ENCODE measurements at regions not wholly inside any gene's neighbourhood (a gene's known extent, or its start where the extent isn't known, plus 50 kb on each side); places are given as distances from the start of the nearest gene placed in this dataset.

- Histone ChIP-seq H3K4ac (replicated peaks; ENCODE audit: insufficient read length, low read depth, low read length) (no peak overlapping the region), H3K23ac (ENCODE audit: insufficient read length) (no peak overlapping the region), H3K27ac (ENCODE audit: low read depth, low read length) (no peak overlapping the region), H3K18ac (ENCODE audit: extremely low read depth, low read length) (no peak overlapping the region), H4K5ac (ENCODE audit: insufficient read length, low read depth, low read length) (no peak overlapping the region), H3K56ac (replicated peaks; ENCODE audit: insufficient read length, low read depth, low read length) (no peak overlapping the region), H3K79me1 (ENCODE audit: low read depth, low read length) (no peaks in the 10 kb centered on the region), H2BK120ac (replicated peaks; ENCODE audit: low read depth, low read length) (no peak overlapping the region), H2BK5ac (ENCODE audit: low read depth, low read length) (no peak overlapping the region), H3K14ac (ENCODE audit: insufficient read length) (no peak overlapping the region), H4K20me1 (replicated peaks in 1 of 2; ENCODE audit: control insufficient read depth in 1 of 2, insufficient read depth in 2 of 2, low read length in 2 of 2) (no peaks in the 10 kb centered on the region), H4K91ac (replicated peaks; ENCODE audit: insufficient read length, low read length) (no peak overlapping the region), H3K9ac (replicated peaks in 1 of 4; ENCODE audit: extremely low read depth in 1 of 4, low read depth in 3 of 4, low read length in 3 of 4) (no peak overlapping the region), H3K4me3 (ENCODE audit: extremely low read depth in 1 of 4, insufficient read depth in 2 of 4, low read depth in 3 of 4, low read length in 4 of 4) (no peak overlapping the region), H3K9me3 (ENCODE audit: insufficient read depth in 2 of 2, low read depth in 1 of 2, low read length in 1 of 2) (peaks cover 19 to 24% of the 10 kb centered on the region in 2 experiments), H4K8ac (ENCODE audit: extremely low read depth, insufficient read depth, low read length) (no peak overlapping the region), H3K27me3 (replicated peaks in 1 of 4; ENCODE audit: control insufficient read depth in 3 of 4, extremely low read depth in 1 of 4, insufficient read depth in 3 of 4, low read length in 3 of 4) (no peaks in the 10 kb centered on the region), H3K23me2 (ENCODE audit: low read depth, low read length) (no peaks in the 10 kb centered on the region), H2AK5ac (ENCODE audit: low read depth, low read length) (no peak overlapping the region), H3K79me2 (ENCODE audit: control insufficient read depth in 1 of 2, insufficient read depth in 2 of 2, low read length in 2 of 2) (no peaks in the 10 kb centered on the region), H3K36me3 (ENCODE audit: control insufficient read depth in 2 of 4, insufficient read depth in 4 of 4, low read length in 3 of 4) (no peaks in the 10 kb centered on the region), H2BK20ac (ENCODE audit: low read length) (no peak overlapping the region), H3K4me2 (ENCODE audit: insufficient read depth in 1 of 2, low read depth in 2 of 2, low read length in 2 of 2) (no peak overlapping the region), H2BK12ac (ENCODE audit: low read depth, low read length) (no peak overlapping the region), H2BK15ac (ENCODE audit: low read length) (no peak overlapping the region), H3K4me1 (replicated peaks in 1 of 4; ENCODE audit: control insufficient read depth in 3 of 4, insufficient read depth in 4 of 4, low read length in 3 of 4) (no peaks in the 10 kb centered on the region), H2AFZ (ENCODE audit: low read length) (no peak overlapping the region)
- POLR2A ChIA-PET (ENCODE audit: partially characterized antibody): no interaction called here
- WGBS, 2 experiments (ENCODE audit: extremely low coverage in 1 of 2, insufficient coverage in 1 of 2, insufficient read length in 1 of 2, insufficient replicate concordance in 2 of 2, low coverage in 1 of 2, low lambda C conversion rate in 2 of 2, missing lambda C conversion rate in 1 of 2): 96% methylated on average over 2 of the region's 2 CpGs; no CpG with 5 or more reads in 1 of the 2 experiments
- FAIRE-seq (no peak), DNase-seq (ENCODE audit: low read depth in 1 of 2, low spot score in 2 of 2) (no peak)
- CTCF ChIA-PET (ENCODE audit: partially characterized antibody): interaction anchor here (0.7 to 3.1 kb wide), 8 partner anchors 9 to 136 kb away, joined by 3 to 15 read pairs (median 6); no protein-coding TSS in a partner anchor
- no peak for TF ChIP-seq MAFK (IDR thresholded peaks at IDR 0.05; ENCODE audit: low read depth, low read length)
- no peak for TF ChIP-seq RFX5 (IDR thresholded peaks at IDR 0.05; ENCODE audit: borderline replicate concordance, low read depth, low read length)
- TF ChIP-seq CTCF (IDR thresholded peaks at IDR 0.05; ENCODE audit: control extremely low read depth in 1 of 3, insufficient read depth in 1 of 3, low read depth in 1 of 3, low read length in 3 of 3): peak in 2 of 3 experiments; percentile 18 to 27; a peak in 2 of 4 replicates
- TF ChIP-seq TBP (IDR thresholded peaks at IDR 0.05; ENCODE audit: low read depth, low read length): no peak
- peak; percentile 56 to 66 for TF ChIP-seq RAD21 (IDR thresholded peaks at IDR 0.05 in 1 of 2, conservative IDR thresholded peaks at IDR 0.05 in 1 of 2; ENCODE audit: low read depth in 2 of 2, low read length in 2 of 2)
Measured at GRCh38 chr12:104825408-104825807, 132.7 kb downstream of the SLC41A2 start.

All from H1 (cell line).